Endothelial cell of umbilical vein (primary cell): ENCODE measurements at regions not wholly inside any gene's neighbourhood (a gene's known extent, or its start where the extent isn't known, plus 50 kb on each side); places are given as distances from the start of the nearest gene placed in this dataset.

Source experiments
- BruUV-seq: library from RNA; stranded (reverse); fragments of 400-500 nt; replicated peaks from 2 replicates; lab custom pipeline; 2021; lab: Mats Ljungman, UMichigan
- CTCF ChIA-PET: fragments of 300-600, 350-600 bp; sonication (Branson Sonifier 250); formaldehyde crosslinking; loops from one replicate; lab custom pipeline; 2021; ENCODE audit warnings: antibody characterized with exemption, inconsistent platforms; lab: Charles Lee
- POLR2A ChIA-PET: fragments of 300-600, 350-600 bp; sonication (Branson Sonifier 250); formaldehyde crosslinking; loops from one replicate; lab custom pipeline; 2021; ENCODE audit warnings: antibody characterized with exemption, inconsistent platforms; lab: Charles Lee
- DNase-seq: peaks from one replicate; pipeline ENCODE4 v3.0.0-alpha.2; 2011; ENCODE audit warnings: low read depth, low spot score
- FAIRE-seq: peaks from 2 replicates; lab custom pipeline; 2011; peaks lifted over from hg19 to GRCh38; lab: Jason Lieb, UNC
- H2AFZ ChIP-seq: 2 replicates; pipeline ENCODE4 v1.6.0; 2012; ENCODE audit warnings: low read depth, low read length, control low read depth, inconsistent platforms
- H3K27ac ChIP-seq: 2 replicates; pipeline ENCODE4 v1.5.1; 2011; ENCODE audit warnings: low read depth, mild to moderate bottlenecking, control low read depth, low read length, moderate library complexity; ENCODE audit not compliant: insufficient read depth
- H3K27me3 ChIP-seq, 2 experiments: 2 replicates each; pipeline versions ENCODE4 v1.6.0 to v1.6.1; 2011; ENCODE audit warnings: low read length in 2 of 2, mixed read lengths in 1 of 2; ENCODE audit not compliant: control insufficient read depth in 2 of 2, insufficient read depth in 2 of 2
- H3K36me3 ChIP-seq, 2 experiments: 2 replicates in 1 of 2; 3 replicates in 1 of 2; pipeline ENCODE4 v1.5.1; 2011; ENCODE audit warnings: low read length in 2 of 2, mild to moderate bottlenecking in 1 of 2, moderate library complexity in 1 of 2; ENCODE audit not compliant: control insufficient read depth in 2 of 2, insufficient read depth in 2 of 2; ENCODE audit errors: extremely low read depth in 1 of 2
- H3K4me1 ChIP-seq: 3 replicates; pipeline ENCODE4 v1.5.1; 2011; ENCODE audit warnings: mild to moderate bottlenecking, low read length; ENCODE audit not compliant: control insufficient read depth, insufficient read depth; ENCODE audit errors: extremely low read depth
- H3K4me2 ChIP-seq: 2 replicates; pipeline ENCODE4 v1.6.1; 2011; ENCODE audit warnings: low read length, control low read depth, mixed read lengths; ENCODE audit not compliant: insufficient read depth
- H3K4me3 ChIP-seq, 3 experiments: fragments of 200-600 bp in 1 of 3; sonication (generic), shearing (Covaris generic) in 1 of 3; replicated peaks in 1 of 3; 2 replicates each; pipeline ENCODE4 v1.5.1; 2011 to 2016; ENCODE audit warnings: control low read depth in 3 of 3, low read length in 3 of 3, mild to moderate bottlenecking in 2 of 3, inconsistent platforms in 1 of 3, low read depth in 1 of 3, moderate library complexity in 1 of 3; ENCODE audit not compliant: insufficient read depth in 1 of 3
- H3K79me2 ChIP-seq: 2 replicates; pipeline ENCODE4 v1.6.0; 2012; ENCODE audit warnings: low read length, inconsistent platforms; ENCODE audit not compliant: control insufficient read depth, insufficient read depth
- H3K9ac ChIP-seq: replicated peaks from 2 replicates; pipeline ENCODE3; 2011; ENCODE audit warnings: low read length, control low read depth; ENCODE audit not compliant: insufficient read depth; ENCODE audit errors: extremely low read depth
- H3K9me1 ChIP-seq: replicated peaks from 3 replicates; pipeline ENCODE4 v1.6.0; 2011; ENCODE audit warnings: mild to moderate bottlenecking, low read length; ENCODE audit not compliant: control insufficient read depth, insufficient read depth; ENCODE audit errors: extremely low read depth
- H3K9me3 ChIP-seq: replicated peaks from 2 replicates; pipeline ENCODE4 v1.5.1; 2012; ENCODE audit warnings: low read length, inconsistent platforms; ENCODE audit not compliant: control insufficient read depth, insufficient read depth
- H4K20me1 ChIP-seq: replicated peaks from 2 replicates; pipeline ENCODE3; 2011; ENCODE audit warnings: mild to moderate bottlenecking, low read length; ENCODE audit not compliant: control insufficient read depth, insufficient read depth; ENCODE audit errors: extremely low read depth
- CTCF ChIP-seq, 2 donors: IDR thresholded peaks; 1 replicate in 1 of 2; 2 replicates in 1 of 2; pipeline ENCODE4 v1.5.1; 2011; ENCODE audit warnings: low read length in 2 of 2, mild to moderate bottlenecking in 2 of 2, moderate library complexity in 2 of 2, control low read depth in 1 of 2, inconsistent platforms in 1 of 2, low read depth in 1 of 2; ENCODE audit not compliant: insufficient read depth in 1 of 2; ENCODE audit errors: extremely low read depth in 1 of 2
- EZH2 ChIP-seq: IDR thresholded peaks from 2 replicates; pipeline ENCODE4 v1.6.1; 2012; ENCODE audit warnings: borderline replicate concordance, low read depth, mild to moderate bottlenecking, moderate library complexity, low read length, inconsistent platforms; ENCODE audit not compliant: severe bottlenecking
- FOS ChIP-seq: IDR thresholded peaks from 2 replicates; pipeline ENCODE4 v1.6.1; 2011; ENCODE audit warnings: mild to moderate bottlenecking, low read length, moderate library complexity, borderline replicate concordance; ENCODE audit not compliant: insufficient read depth
- GATA2 ChIP-seq: IDR thresholded peaks from 2 replicates; pipeline ENCODE4 v1.7.0; 2011; ENCODE audit warnings: low read depth, mild to moderate bottlenecking, moderate library complexity, mixed read lengths, low read length; ENCODE audit not compliant: insufficient read length, insufficient read depth
- JUN ChIP-seq: IDR thresholded peaks from 2 replicates; pipeline ENCODE4 v1.6.1; 2011; ENCODE audit warnings: borderline replicate concordance, low read depth; ENCODE audit not compliant: insufficient read length, insufficient read depth
- MAX ChIP-seq: IDR thresholded peaks from 2 replicates; pipeline ENCODE4 v1.6.1; 2011; ENCODE audit not compliant: insufficient read depth, insufficient read length
- MYC ChIP-seq: IDR thresholded peaks from one replicate; pipeline ENCODE4 v1.6.1; 2011; ENCODE audit warnings: mild to moderate bottlenecking, low read depth, low read length
- POLR2A ChIP-seq: IDR thresholded peaks from 2 replicates; pipeline ENCODE4 v1.6.1; 2012; ENCODE audit warnings: low read depth, mild to moderate bottlenecking, control low read depth, low read length
- POLR2AphosphoS5 ChIP-seq: IDR thresholded peaks from 2 replicates; pipeline ENCODE4 v1.6.1; 2012; ENCODE audit warnings: low read depth, mild to moderate bottlenecking, control low read depth, low read length, moderate library complexity; ENCODE audit not compliant: insufficient read depth
- dilution Hi-C: fragments of 300-500 bp; cut with MboI; formaldehyde crosslinking; loops from one replicate; pipeline ENCODE4 v1.15.0; 2019; ENCODE audit warnings: low sequenced_read_pairs; ENCODE audit not compliant: extremely low pct_ligation_motif_present
- intact Hi-C: fragments of 100-400 bp; cut with micrococcal nuclease; formaldehyde crosslinking; loops from one replicate; pipeline ENCODE4 v1.10.0; 2022

DNA sequence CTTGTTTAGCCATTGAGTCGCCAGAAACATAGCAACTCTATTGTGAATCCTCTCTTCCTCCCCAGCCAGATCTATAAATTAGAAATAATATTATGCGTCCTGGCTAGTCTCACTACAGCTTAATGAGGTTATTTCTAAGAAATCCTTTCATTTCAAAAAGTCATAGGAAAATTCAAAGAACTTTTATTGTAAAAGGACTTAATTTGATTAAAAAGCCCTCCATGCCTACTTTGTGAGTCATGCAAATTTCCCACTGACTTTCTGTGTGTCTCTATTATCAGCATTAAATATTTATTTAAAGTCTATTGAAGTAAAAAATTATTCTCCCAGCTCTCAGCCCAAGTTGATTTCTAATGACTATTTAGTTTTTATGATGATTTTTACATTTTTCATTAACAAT lies 160.7 kb downstream of the PHLDA1 start:
- Histone ChIP-seq H3K4me3 (no peak overlapping the region), H3K9ac (no peak overlapping the region), H3K9me3 (no peaks in the 10 kb centered on the region), H3K9me1 (no peaks in the 10 kb centered on the region), H3K27me3 (no peaks in the 10 kb centered on the region), H3K4me2 (no peak overlapping the region), H4K20me1 (no peaks in the 10 kb centered on the region), H3K79me2 (no peaks in the 10 kb centered on the region), H3K36me3 (no peaks in the 10 kb centered on the region), H3K4me1 (peaks cover 2% of the 10 kb centered on the region), H2AFZ (no peak overlapping the region), H3K27ac (no peak overlapping the region)
- ChIA-PET POLR2A (no interaction called here), CTCF (no interaction called here)
- intact Hi-C loops, result no loop called here
- FAIRE-seq, result no peak
- BruUV-seq, result no TSS peak
- no peak for DNase-seq
- no peak for TF ChIP-seq GATA2
- TF ChIP-seq MAX, result no peak
- no peak for TF ChIP-seq CTCF (IDR thresholded peaks at IDR 0.05; ENCODE audit: extremely low read depth in 1 of 2, insufficient read depth in 1 of 2, low read depth in 1 of 2, low read length in 2 of 2)
- TF ChIP-seq POLR2AphosphoS5, result no peak
- dilution Hi-C loops, result no loop called here

GRCh38 chr12:75868501-75868900 lies 163.1 kb downstream of the PHLDA1 start:
- no peak overlapping the region for H2AFZ ChIP-seq
- TF ChIP-seq MAX, result no peak
- no peak for TF ChIP-seq CTCF (IDR thresholded peaks at IDR 0.05; ENCODE audit: extremely low read depth in 1 of 2, insufficient read depth in 1 of 2, low read depth in 1 of 2, low read length in 2 of 2)
- no peak for TF ChIP-seq FOS
- TF ChIP-seq MYC, result no peak
- no peak for TF ChIP-seq POLR2AphosphoS5
- no peak for TF ChIP-seq POLR2A
- TF ChIP-seq JUN, result no peak
- TF ChIP-seq EZH2, result no peak
- no peak for TF ChIP-seq GATA2
- no peaks in the 10 kb centered on the region for H3K27me3 ChIP-seq
- no TSS peak for BruUV-seq
- no peak overlapping the region for H3K9ac ChIP-seq
- intact Hi-C loops, result no loop called here
- no peaks in the 10 kb centered on the region for H4K20me1 ChIP-seq
- ChIA-PET CTCF (interaction anchor here (0.6 to 1.4 kb wide), 3 partner anchors 20 to 166 kb away, joined by 3 to 5 read pairs (median 3); no protein-coding TSS in a partner anchor), POLR2A (no interaction called here)
- H3K36me3 ChIP-seq, result no peaks in the 10 kb centered on the region
- DNase-seq, result no peak
- no peak overlapping the region for H3K27ac ChIP-seq
- no peak overlapping the region for H3K4me3 ChIP-seq
- peaks cover 23% of the 10 kb centered on the region for H3K4me1 ChIP-seq
- dilution Hi-C loops, result no loop called here
- H3K4me2 ChIP-seq, result no peak overlapping the region
- no peaks in the 10 kb centered on the region for H3K9me1 ChIP-seq
- H3K79me2 ChIP-seq, result no peaks in the 10 kb centered on the region
- FAIRE-seq, result no peak
- no peaks in the 10 kb centered on the region for H3K9me3 ChIP-seq
